ENCODE measurements at regions not wholly inside any gene's neighbourhood (a gene's known extent, or its start where the extent isn't known, plus 50 kb on each side); places are given as distances from the start of the nearest gene placed in this dataset.

DNA sequence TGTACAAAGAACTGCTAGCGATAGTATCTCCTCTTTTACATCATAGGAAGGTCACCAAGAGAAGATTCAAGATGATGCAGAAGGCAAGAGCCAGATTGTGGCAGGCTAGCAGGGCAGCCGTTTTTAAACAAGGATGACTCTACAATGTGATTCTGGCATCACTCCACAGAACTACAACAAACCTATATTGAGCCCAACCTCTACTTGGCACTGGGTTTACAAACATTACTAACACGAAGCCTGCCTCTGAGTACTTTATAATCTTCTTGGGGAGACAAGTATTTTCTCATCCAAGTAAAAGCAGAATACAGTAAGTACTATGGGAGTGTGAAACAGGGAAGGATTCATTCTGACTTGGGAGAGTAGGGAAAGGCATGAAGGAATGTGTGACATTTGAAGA lies 448.6 kb downstream of the ZNF608 start:
- no peak for DNase-seq

DNA sequence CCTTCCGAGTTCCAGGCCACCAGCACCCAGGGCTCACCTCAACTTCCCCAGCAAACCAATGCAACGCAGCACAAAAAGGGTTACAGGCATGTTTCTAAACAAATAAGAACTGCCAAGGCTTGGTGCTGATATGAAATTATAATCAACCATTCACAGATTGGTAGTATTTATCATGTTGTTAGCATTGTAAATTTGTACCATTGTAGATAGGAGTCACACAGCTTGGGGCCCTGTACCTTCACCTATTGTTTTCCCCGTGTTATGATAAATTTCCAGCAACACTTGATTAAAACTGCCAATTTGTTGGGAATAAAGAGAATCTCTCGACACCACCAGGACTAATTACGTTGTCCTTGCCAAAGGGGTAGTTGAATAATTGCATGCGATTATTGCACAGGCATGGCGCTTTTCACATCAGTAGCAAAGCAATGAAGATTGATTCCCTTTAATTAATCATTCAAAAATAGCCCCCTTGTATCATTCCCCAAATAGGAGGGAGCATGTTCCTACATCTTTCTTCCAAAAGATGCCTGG lies 454.1 kb downstream of the ZNF608 start:
- DNase-seq, result no peak

DNA sequence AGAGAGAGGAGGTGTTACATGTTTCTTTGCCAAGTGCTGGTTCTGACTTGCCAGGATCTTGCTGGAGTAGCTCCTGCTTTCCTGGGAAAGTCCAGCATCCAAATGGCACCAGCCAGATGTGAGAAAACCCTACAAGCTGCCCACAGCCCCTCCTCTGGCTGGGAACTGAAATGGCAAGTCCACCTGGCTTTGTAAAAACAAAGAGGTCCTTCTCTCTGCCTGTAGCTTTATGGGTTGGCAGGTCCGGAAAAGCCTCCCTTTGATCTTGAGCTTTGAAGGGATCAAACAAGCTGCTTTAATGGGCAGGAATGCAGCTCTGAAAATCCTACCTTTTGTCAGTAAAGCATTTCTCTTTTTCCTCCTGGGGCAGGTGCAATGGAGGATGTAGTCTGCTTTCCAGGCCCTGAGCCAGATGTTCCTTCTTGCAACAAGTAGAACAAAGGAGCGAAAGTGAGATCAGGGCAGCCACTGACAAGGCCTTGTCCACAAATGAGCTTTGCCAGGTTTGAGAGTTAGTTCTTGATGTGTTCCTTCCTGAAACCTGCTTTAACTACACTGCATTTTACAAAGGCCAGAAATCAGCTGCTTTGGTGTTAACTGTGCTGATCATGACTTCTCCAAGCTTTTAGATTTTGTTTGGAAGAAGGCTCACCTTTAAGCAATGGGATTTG lies 456.7 kb downstream of the ZNF608 start:
- DNase-seq, result peak; percentile 10

DNA sequence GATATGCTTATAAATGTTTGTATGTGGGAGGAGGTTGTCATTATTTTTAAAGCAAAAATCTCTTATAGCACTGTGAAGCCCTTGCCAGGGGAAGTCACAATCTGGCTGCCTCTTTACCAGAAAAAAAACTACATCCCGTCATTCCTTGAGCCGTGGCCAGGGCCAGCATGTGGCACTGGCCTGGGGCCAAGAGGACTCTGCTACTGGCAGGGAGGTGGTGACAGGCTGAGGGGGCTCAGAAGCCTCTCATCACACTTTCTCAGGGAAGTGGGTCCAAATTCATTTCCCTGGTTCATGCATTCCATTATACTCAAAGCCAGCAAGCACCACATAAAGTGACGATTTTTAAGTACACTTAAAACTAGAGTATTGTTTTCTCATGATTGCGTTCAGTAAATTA lies 457.3 kb downstream of the ZNF608 start:
- DNase-seq, result peak; percentile 17

DNA sequence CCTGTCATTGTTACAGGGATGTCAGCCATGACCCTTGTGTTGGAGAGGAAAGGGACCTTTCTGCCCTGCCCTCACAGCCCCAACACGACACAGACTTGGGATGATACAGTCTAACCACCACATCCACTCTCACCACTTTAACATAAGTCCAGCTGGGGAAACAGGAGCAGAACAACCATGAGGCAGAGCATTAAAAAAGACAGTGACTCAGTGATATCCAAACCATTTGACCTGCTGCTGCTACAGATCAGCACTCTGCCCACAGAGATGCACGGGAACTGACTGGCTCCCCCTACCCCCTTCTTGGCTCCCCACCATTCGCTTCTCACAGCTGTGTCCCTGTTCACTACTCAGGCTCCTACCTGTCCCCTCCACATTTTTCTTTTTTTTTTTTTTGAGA lies 458.6 kb downstream of the ZNF608 start:
- no peak for DNase-seq

DNA sequence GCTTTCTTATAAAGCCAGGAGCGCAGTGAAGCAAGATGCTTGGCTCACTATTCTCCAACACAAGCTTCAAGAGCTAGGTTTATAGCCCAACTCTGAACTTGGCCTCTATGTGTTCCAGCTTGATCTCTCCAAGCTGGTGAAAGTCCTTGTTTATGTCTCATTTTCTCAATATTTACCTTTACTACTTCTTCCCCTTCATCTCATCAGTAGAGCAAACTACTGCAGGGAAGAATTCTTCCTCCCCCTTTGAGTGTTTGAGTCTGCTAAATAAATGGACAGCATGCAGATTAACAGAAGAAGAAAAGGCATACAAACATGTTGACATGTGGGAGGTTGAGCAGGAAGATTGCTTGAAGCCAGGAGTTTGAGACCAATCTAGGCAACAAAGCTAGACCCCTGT lies 460.7 kb downstream of the ZNF608 start:
- DNase-seq, result no peak

DNA sequence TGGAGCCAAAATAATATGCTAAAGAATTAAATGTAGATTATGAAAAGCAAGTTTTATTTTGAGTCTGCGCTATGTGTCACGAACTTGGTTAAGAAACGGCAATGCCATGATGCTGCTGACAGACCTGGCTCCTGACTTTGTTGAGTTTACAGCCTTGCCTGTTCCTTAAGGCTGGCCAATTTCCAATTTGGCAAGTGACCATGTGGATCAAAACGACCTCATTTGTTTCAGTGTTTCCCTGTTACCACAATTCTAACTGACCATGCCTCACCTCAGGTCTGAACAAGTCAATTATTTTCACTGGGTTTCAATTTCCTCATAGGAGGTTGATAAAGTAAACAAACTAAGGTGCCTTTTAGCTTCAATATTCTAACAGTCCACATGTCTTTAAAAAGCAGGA lies 461.4 kb downstream of the ZNF608 start:
- no peak for DNase-seq

DNA sequence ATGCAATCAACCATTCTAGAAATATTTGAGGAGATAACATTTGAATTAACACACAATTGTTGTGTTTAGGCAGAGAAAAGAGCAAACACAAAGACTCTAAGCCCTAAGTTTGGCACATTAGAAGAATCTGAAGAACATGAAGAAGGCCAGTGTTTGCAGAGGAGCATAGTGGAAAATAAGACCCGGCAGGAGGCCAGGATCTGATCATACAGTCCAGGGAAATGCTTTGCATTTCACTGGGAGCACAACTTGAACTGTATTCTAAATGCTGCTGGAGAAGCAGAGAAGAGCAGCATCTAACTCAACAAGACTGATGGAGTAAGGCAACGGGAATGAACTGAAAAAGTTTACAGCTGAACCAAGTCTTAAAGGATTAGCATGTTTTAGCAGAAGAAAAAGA lies 463.4 kb downstream of the ZNF608 start:
- DNase-seq, result no peak

DNA sequence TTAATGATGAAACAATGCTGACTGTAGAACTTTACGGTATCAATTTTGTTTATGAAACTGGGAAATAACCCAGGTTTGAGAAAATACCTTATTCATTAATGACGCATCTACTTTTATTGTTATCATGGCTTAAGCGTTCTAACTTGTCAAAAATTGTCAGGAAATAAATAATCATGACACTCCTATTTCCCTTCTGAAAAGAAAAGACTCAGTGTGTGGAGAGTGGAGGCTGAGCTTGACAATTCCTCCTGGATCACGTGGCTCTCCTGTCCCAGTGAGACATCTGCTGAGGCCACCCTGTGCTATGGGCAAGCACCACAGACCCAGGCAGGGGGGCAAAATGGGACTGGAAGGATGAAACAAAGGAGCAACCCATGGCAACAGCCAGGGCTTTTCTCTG lies 466.4 kb downstream of the ZNF608 start:
- no peak for DNase-seq

DNA sequence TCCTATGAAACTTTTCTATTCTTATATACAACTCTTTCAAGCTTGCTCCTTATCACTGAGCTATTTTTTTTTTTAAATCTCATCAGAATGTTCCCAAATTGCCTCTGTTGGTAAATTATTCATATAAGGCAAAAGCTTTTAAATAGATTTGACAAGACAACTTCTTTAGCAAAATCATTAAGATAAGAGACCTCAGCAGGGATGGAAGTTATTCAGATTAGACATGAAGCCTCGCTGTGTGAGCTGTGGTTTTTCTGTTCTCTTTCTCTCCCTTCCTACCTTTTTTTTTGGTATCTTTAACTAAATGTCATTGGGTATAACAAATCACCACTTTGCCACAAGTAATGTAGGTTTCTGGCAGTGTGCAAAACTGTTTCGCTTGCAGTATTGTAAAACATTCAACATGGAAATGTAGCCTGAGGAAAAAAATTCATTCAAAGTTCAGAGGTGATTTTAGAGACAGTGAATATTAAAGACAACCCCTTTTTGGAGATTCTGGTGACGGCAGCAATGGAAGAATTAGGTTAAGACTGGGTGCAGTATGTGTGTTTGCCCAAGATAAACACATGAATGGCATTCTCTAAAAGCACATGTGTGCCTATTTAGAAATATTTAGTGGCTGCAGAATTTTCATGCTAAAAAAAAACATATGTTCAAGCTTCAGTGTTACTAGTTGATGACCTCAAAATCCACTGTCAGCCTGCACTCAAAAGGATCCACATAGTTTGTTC lies 467.1 kb downstream of the ZNF608 start:
- DNase-seq, result no peak

DNA sequence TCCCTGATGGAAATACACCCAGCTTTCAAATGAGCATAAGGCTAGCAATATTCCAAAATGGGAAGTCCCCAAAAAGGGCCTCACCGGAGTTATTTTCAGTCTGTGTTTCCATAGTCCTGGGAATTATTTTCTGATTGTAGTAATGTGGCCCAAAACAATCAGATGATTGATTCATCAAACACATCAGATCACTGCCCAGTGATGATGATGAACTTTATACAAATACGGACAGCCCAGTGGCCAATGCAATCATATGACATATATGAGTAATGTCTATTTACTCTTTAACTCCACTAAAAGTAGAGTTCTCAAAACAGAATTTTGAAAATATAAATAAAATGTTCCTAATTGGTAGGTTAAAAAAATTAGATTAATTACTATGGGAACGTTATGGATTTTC lies 467.8 kb downstream of the ZNF608 start:
- DNase-seq, result no peak

DNA sequence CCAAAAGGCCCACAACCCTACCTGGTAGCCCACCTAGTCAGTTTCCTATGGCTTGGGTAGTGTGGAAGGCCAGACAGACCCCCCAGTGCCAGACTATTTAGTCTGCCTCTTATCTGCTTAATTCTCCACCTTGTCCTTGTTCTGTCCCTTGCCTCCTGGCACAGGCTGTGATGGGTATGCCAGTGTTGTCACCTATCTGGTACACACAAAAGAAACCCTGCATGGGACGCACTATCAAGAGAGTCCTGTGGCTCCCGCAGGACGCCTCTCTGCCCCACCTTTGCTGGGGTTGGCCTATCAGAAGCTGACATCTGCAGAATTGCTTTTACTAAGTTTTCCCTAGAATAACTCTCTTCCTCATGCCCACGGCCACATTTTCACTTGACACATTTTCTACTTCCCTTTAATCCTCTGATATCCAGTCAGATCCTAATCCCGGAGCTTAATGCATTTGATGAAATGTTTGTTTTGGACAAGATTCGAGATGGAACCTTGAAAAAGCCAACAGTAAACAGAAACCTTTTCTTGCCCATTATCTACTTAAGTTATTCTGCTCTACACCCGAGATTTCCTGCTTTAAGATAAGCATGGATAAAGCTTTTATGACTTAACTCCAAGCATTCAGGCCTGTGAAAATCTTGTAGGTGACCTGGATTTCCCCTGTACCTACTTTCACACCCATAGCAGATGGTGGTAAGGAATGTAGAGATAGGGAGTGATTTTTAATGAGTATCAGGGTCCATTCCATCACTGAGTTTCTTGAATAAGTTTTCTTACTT lies 468.5 kb downstream of the ZNF608 start:
- DNase-seq, result no peak

DNA sequence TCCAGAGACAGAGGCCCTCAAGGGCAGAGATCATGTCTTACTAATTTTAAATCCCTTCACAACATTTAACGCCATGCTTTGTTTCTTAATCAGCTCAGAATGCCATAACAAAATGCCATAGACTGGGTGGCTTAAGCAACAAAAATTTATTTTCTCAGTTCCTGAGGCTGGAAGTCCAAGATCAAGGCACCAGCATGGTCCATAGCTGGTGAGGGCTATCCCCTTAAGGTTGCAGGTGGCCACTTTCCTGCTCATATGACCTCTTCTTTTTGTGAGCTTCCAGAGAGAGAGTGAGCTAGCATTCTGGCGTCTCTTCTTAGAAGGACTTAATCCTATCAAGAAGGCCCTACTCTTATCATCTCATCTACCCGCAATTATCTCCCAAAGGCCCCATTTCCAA lies 470.3 kb downstream of the ZNF608 start:
- DNase-seq, result no peak

DNA sequence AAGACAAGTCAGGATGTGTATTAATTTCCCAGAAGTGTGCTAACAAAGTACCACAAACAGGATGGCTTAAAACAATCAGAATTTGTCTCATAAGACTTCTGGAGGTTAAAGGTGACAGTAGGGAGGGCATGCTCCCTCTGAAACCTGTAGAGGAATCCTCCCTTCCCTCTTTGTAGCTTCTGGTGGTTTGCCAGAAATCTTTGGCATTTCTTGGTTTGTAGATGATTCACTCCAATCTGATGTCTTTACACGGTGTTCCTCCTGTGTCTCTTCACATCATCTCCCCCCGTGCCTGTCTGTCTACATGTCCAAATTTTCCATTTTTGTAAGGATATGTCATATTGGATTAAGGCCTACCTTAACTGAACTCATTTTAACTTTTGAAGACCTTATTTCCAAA lies 471.5 kb downstream of the ZNF608 start:
- no peak for DNase-seq

DNA sequence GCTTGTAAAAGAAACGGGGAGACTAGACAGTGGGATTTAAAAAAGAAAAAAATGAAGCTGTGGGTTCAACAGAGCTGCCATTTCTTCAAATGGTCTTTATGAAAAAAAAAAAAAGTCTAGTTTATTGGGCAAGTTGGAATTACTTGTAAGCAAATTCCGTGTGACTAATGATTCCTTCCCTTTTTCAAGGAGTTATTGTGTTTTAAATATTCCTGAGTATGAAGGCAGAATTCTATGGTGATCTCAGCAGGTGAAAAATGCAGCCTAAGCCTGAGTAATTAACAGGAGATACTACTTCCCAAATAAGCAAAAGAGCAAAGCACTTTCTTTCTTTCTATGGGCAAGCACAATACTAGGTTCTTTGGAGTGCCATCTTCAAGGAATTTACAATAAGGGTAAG lies 481.9 kb downstream of the ZNF608 start:
- no peak for DNase-seq

DNA sequence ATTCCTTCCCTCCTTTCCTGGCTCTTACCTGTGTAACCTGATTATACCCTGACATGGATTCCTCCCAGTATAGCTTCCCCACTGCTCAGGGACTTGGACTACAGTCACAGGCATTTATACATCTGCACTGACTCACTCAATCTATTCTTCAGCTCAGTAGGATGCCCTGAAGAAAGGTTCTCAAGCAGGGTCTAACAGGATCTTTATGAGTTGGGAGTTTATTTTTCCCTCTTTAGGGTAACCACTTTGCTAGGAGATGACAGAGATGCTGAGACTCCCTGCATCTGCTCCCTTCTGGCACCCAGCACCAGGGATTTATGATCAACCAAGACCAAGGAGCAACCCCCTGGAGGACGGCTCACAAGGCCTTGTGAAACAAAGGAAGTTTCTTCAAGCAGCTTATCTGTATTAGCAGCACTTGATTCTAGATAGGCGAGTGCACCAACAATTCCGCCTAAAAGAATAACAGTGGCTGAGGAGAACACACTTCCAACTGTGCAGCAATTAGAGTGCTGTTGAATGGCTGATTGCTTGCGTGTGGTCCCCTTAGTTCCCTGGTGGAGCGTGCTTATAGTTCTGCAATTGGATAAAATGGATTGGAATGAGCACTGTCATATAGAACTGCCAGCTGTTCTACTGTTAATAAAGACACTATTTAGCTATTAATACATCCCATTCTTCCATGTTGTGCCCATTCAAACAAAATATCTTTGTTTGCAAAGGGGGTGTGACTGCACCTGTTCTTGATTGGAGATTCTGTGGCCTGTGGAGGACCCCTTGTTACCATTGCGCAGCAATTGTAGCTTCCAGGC lies 482.6 kb downstream of the ZNF608 start:
- peak; percentile 17 for DNase-seq

DNA sequence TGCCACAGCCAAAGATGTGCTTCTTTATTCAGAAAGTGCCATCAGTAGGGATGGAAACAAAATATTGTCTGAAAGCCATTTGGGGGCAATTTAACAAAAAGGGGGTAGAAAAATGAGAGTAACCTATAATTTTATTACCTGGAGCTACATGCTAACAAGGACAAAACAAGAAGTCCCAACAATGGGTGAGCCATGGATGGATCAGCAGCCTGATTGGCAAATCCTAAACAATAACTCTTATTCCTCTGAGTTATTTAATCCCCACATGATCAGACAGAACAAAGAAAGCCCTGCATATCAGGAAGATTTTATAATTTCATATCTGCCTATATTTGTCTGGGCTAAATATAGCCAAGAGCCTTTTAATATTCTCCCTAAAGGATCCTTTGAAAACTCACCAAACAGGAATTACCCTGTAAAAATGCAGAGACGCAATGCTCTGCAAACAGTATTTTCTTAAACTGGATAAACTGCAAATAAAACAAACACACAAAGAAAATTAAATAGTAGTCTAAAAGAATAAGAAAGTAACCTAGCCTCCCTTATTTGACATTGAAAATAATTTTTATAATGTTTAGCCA lies 483.4 kb downstream of the ZNF608 start:
- DNase-seq, result no peak

DNA sequence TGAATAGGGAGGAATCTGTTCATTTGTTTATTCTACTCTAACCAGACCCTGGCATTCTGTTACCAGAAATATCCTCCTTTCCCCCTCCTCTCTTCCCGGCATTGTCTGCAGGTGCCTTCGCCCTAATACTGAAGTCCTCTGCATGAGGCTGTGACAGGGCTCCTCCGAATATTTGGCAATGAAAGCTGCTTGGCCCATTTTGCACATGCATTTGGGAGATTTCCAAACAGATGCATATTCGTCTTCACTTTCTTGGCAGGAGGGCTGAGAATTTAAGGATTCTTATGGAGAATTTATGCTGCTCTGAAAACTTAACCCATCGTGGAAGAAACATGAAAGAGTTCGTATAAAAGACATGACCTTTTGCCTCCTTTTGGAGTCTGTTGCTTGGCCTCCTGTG lies 484.0 kb downstream of the ZNF608 start:
- DNase-seq, result no peak

DNA sequence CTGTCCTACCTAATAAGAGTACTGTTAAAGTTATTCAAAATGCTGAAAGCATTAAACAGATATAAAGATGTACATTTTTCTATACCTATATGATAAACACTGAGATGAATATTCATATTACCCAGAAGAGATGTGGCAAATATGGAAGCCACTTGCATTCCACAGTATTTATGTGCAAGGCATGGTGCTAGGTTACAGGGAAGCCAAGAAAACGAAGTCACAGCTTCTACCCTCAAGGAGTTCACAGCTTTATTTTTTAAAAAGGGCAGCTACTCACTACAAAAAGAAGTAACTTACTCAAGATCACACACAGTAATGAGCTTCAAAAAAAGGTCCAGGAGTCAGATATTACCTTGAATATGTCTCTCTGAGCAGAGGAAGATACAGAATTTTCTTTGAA lies 484.6 kb downstream of the ZNF608 start:
- DNase-seq, result no peak

DNA sequence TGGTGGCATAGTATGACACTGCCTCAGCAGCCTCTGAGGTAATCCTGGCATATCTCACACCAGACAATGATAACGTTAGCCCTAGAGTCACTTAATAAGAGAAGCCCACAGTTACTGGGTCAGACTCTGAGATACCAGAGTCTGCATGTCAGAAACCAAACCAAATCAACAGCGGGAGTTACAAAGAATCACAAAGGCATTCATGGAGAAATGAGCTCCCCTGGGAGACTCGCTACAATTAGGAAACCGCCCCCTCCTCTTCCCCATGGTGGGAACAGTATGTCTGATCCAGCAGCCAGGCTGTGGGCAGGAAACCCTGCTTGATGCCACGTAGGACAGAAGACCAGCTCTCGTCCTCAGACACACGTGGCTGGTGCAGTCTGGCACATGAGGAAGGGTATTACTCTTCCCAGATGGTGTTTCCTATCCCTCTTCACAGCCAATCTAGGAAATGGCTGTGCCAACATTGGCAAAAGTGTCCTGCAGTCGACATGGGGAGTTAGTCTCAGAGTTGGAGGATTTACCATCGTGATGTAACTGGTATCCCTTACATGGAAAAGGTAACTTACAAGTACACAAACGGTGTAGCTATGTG lies 485.4 kb downstream of the ZNF608 start:
- DNase-seq, result no peak

DNA sequence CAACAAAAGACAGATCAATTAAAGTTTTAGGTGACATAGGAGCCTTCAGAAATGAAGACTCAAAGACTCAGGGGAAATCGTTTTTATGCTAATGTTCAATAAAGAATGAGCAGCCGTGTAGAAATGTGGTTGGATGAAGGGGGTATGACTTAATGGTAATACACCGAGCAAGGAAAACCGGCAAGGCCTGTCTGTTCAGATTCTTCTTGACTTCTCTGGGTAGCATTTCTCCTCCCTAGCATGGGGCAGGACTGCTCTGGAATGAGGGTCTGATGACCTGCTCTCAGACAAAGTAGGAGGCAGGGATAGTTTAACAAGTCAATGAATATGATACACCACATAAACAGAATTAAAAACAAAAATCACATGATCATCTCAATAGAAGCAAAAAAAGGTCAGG lies 487.4 kb downstream of the ZNF608 start:
- no peak for DNase-seq

DNA sequence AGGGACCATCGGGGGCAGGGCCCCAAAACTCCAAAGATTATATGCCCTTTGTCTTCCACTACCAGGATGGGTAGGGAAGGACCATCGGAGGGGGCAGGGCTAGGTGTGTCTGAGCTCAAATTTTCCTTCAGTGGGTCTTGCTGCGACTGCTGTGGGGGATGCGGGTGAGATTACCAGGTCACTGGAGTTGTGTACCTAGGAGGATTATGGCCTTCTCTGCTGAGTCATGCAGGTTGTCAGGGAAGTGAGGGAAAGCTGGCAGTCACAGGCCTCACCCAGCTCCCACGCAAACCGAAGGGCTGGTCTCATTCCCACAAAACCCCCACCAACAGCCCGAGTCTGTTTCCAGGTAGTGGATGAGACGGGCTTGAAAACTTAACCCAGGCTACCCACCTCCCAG lies 489.4 kb downstream of the ZNF608 start:
- DNase-seq, result no peak
